ENCODE measurements at regions not wholly inside any gene's neighbourhood (a gene's known extent, or its start where the extent isn't known, plus 50 kb on each side); places are given as distances from the start of the nearest gene placed in this dataset.

- DNase-seq (ENCODE audit: low read depth): no peak
These were observed 665.6 kb downstream of the FGF9 start for GRCh38 chr13:22336460-22336859.

GRCh38 chr13:22357132-22357531, 686.3 kb downstream of the FGF9 start:
- H3K4me3 ChIP-seq (ENCODE audit: low read length): no peak overlapping the region
- DNase-seq (ENCODE audit: low read depth): peak; percentile 2
- no peak for TF ChIP-seq CTCF (conservative IDR thresholded peaks at IDR 0.05; ENCODE audit: low read length)

More at GRCh38 chr13:22336460-22336859, 665.6 kb downstream of the FGF9 start:
- H3K4me3 ChIP-seq (ENCODE audit: low read length): no peak overlapping the region
- TF ChIP-seq CTCF (conservative IDR thresholded peaks at IDR 0.05; ENCODE audit: low read length): no peak

- DNase-seq (ENCODE audit: low read depth): no peak
- TF ChIP-seq CTCF (conservative IDR thresholded peaks at IDR 0.05; ENCODE audit: low read length): no peak
- H3K4me3 ChIP-seq (ENCODE audit: low read length): no peak overlapping the region
These were observed 698.2 kb downstream of the FGF9 start for GRCh38 chr13:22369090-22369489.

- DNase-seq (ENCODE audit: low read depth): no peak
- H3K4me3 ChIP-seq (ENCODE audit: low read length): no peak overlapping the region
- TF ChIP-seq CTCF (conservative IDR thresholded peaks at IDR 0.05; ENCODE audit: low read length): no peak
These were observed 699.0 kb downstream of the FGF9 start for GRCh38 chr13:22369840-22370239.

- H3K4me3 ChIP-seq (ENCODE audit: low read length): no peak overlapping the region
- no peak for TF ChIP-seq CTCF (conservative IDR thresholded peaks at IDR 0.05; ENCODE audit: low read length)
- DNase-seq (ENCODE audit: low read depth): no peak
These were observed 701.4 kb downstream of the FGF9 start for GRCh38 chr13:22372261-22372660.

GRCh38 chr13:22375151-22375550, 704.3 kb downstream of the FGF9 start:
- TF ChIP-seq CTCF (conservative IDR thresholded peaks at IDR 0.05; ENCODE audit: low read length): no peak
- H3K4me3 ChIP-seq (ENCODE audit: low read length): no peak overlapping the region
- DNase-seq (ENCODE audit: low read depth): no peak

GRCh38 chr13:22387899-22388298, 717.0 kb downstream of the FGF9 start:
- no peak overlapping the region for H3K4me3 ChIP-seq (ENCODE audit: low read length)
- no peak for DNase-seq (ENCODE audit: low read depth)
- TF ChIP-seq CTCF (conservative IDR thresholded peaks at IDR 0.05; ENCODE audit: low read length): no peak

All from AG10803 (cell line).